Germinal center (tissue), 1 donor: ENCODE measurements at regions not wholly inside any gene's neighbourhood (a gene's known extent, or its start where the extent isn't known, plus 50 kb on each side); places are given as distances from the start of the nearest gene placed in this dataset.

Experiments
- DNase-seq: peaks from one replicate; pipeline ENCODE4 v3.0.0; 2012; ENCODE audit warnings: mixed read lengths, low spot score

- DNase-seq: no peak
These were observed 278.9 kb downstream of the GADD45G start for GRCh38 chr9:89883401-89884341.

GRCh38 chr9:89884356-89885083 is 279.7 kb downstream of the GADD45G start:
- DNase-seq: no peak

- DNase-seq: no peak
These were observed 280.3 kb downstream of the GADD45G start for GRCh38 chr9:89885156-89885555.

GRCh38 chr9:89886281-89886700 is 281.5 kb downstream of the GADD45G start:
- no peak for DNase-seq

- DNase-seq: no peak
These were observed 282.5 kb downstream of the GADD45G start for GRCh38 chr9:89887286-89887685.

GRCh38 chr9:89888233-89888632 is 283.4 kb downstream of the GADD45G start:
- no peak for DNase-seq

GRCh38 chr9:89888677-89889076 is 283.9 kb downstream of the GADD45G start:
- DNase-seq: no peak

- DNase-seq: no peak
These were observed 285.1 kb downstream of the GADD45G start for GRCh38 chr9:89889865-89890264.

- no peak for DNase-seq
These were observed 285.6 kb downstream of the GADD45G start for GRCh38 chr9:89890326-89890980.

GRCh38 chr9:89891221-89891590 is 286.4 kb downstream of the GADD45G start:
- DNase-seq: no peak

GRCh38 chr9:89891591-89892304 is 286.9 kb downstream of the GADD45G start:
- DNase-seq: no peak

- no peak for DNase-seq
These were observed 288.1 kb downstream of the GADD45G start for GRCh38 chr9:89892920-89893319.

- no peak for DNase-seq
These were observed 289.1 kb downstream of the GADD45G start for GRCh38 chr9:89893886-89894285.

- DNase-seq: no peak
These were observed 292.1 kb downstream of the GADD45G start for GRCh38 chr9:89896806-89897340.

GRCh38 chr9:89899573-89899972 is 294.8 kb downstream of the GADD45G start:
- no peak for DNase-seq

- DNase-seq: no peak
These were observed 297.1 kb downstream of the GADD45G start for GRCh38 chr9:89901920-89902319.

GRCh38 chr9:89902450-89903140 is 297.8 kb downstream of the GADD45G start:
- no peak for DNase-seq

- DNase-seq: no peak
These were observed 298.3 kb downstream of the GADD45G start for GRCh38 chr9:89903141-89903475.

GRCh38 chr9:89905606-89906338 is 301.0 kb downstream of the GADD45G start:
- DNase-seq: no peak
